GM18867 (cell line): ENCODE measurements at regions not wholly inside any gene's neighbourhood (a gene's known extent, or its start where the extent isn't known, plus 50 kb on each side); places are given as distances from the start of the nearest gene placed in this dataset.
A peak's percentile ranks its signal among the peaks of the same experiment; 100 is the strongest.

Experiments used
- ATAC-seq: cut with Tn5 transposase; IDR thresholded peaks from one replicate; pipeline ENCODE4 v1.9.1; 2021; ENCODE audit warnings: mild to moderate bottlenecking, moderate library complexity; ENCODE audit not compliant: unreplicated experiment

DNA sequence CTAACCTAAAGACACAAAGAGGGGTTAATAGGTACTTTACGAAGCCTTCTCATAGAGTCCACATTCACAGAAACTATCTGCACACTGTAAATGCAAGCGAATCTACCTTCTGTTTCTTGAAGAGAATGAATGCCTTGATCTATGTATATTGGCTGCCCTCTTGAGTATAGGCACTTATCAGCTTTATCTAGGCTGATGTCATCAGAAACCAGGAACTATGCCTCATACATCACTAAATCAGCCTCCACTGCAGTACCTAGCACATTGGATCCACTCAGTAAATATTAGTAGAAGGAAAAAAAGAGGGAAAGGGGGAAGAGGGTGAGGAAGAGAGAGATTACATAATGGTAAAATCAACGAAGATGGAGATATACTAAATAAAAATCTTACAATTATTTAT, 477.1 kb downstream of the CAAP1 start:
- no peak for ATAC-seq

DNA sequence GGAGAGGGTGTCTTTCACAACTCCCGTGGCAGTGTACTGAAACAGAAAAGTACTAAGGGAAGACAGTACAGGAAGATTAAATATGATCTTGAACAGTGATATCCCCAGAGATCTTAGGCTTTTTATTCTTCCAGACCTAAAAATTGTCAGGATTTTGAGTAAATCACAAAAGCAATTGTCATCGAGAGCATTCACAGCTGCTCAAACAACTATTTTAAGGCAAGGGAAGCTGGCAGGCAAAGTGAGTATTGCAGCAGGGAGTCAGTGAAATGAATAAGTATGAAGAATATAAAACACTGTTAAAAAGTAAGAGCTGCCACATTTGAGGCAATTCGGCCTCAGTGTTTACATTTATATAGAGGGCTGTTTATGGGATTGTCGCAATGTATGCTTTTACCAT, 479.0 kb downstream of the CAAP1 start:
- no peak for ATAC-seq

DNA sequence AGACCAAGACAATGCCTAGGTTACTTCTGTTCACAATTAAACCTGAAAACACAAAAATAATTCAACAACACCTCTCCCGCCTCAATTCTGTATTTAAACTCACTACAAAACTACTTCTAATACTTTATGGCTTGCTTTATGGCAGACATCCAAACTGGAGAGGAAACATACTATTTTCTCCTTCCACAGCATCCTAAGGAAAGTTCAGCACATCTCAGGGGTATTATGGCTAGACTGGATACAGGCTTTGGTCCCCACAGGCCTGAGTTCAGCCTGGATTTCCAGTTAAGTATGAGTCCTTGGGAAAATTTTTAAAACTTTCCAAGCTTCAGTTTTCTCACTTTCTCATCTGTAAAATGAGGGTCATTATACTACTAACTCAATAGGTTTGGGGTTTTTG, 480.2 kb downstream of the CAAP1 start:
- ATAC-seq, result no peak

DNA sequence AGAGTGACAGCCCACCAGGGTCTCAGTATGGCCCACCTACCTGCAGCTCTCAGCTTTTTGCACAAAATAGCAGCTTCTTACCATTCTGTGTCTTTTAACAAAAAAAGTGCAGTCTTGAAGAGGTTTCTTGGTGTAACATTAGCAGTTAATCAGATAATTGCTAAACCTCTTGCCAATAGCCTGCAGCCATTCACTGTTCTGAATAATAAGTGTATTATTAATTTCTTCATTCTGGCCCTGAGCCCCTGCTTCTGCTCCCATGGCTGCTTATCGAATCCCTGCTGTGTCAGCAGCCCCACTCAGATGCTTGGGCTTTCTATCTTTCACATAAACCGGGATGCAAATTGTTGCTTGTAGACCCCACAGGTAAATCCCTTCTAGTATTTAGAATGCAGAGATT, 485.9 kb downstream of the CAAP1 start:
- ATAC-seq, result no peak

DNA sequence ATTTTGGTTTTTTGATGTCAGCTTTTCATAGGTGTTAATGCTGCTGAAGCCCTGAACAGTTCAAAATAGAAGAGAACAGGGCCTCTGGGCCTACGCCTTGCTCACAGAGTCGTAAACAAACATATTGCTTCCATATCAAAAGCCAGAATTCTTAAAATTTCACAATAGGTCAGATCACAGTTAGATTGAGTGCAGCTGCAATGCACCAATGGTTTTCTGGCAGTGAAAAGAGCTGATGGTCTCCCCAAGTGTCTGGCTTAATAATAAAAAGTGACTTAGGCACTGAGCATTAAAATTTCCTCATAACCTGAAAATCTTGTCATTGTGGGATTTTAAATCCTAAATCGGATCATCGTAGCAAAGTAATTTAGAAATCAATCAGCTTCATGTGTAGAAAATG, 493.0 kb downstream of the CAAP1 start:
- ATAC-seq, result no peak

DNA sequence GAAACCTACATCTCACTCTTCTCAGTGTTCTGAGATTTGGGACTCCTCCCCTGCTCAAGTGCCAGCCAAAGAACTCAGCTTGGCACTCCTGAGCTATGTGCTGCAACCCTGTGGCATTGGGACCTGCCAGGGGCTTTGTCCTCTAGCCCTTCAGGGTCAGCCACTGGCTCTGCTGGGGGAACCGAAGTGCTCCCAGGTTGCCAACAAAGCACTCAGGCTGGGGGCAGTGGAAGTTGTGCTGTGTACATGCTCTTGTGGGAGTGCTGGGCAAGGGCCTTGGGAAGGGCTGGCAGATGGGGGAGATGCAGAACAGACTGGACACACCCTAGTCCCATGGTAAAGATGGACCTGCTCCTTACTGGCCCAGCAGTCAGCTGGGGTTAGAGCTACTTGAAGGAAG, 498.6 kb downstream of the CAAP1 start:
- ATAC-seq, result no peak

DNA sequence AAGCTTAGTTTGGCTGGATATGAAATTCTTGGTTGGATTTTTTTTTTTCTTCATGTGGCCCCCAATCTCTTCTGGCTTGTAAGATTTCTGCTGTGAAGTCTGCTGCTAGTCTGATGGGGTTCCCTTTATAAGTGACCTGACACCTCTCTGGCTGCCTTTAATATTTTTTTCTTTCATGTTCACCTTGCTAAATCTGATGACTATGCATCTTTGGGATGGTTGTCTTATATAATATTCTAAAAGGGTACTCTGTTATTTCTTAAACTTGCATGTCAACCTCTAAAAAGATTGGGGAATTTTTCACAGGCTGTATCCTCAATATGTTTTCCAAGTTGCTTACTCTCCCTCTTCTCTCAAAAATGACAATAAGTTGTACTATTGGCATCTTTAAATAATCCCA, 500.0 kb downstream of the CAAP1 start:
- ATAC-seq, result no peak

DNA sequence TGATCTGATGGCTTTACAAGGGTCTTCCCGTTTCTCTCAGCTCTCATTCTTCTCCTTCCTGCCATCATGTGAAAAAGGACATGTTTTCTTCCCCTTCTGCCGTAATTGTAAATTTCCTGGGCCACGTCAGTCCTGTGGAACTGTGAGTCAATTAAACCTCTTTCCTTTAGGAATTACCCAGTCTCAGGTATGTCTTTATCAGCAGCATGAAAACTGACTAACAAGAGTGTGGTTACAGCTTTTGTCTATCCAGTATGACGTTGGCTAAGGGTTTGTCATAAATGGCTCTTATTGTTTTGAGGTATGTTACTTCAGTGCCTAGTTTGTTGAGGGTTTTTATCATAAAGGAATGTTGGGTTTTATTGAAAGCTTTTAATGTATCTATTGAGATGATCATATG, 501.6 kb downstream of the CAAP1 start:
- no peak for ATAC-seq

DNA sequence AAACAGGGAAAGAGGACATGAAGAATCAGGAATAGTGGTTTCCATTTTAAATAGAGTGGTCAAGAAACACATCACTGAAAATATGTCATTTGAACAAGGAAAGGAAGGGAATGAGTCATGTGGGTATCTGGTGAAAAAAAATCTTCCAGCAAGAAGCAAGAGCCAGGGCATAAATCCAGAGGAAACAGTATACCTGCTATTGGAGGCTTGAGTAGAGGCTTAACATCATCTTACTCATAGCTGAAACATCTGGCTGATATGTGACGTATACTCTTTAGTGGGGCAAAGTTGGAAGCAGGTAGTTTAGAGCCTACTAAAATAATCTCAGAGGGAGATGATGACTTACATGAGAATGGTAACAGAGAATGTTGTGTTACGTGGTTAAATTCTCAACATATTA, 517.2 kb downstream of the CAAP1 start:
- no peak for ATAC-seq

DNA sequence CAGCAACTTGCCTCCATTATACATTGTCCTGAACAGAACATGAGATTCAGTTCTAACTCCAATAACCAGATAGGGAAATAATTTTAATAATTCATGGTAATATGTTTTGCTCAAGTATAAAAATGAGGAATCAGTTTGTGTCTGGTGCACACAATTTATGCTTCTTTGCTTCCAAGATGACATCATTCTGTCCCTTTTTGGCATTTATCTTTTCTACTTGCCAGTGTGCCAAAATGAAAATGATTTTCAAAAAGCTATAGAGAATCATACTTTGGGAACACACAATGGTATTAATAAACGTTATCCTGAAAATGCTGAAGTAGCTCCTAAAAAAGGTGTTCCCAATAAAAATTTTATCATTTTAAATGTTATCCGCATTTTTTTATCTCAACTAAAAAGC, 519.0 kb downstream of the CAAP1 start:
- no peak for ATAC-seq

DNA sequence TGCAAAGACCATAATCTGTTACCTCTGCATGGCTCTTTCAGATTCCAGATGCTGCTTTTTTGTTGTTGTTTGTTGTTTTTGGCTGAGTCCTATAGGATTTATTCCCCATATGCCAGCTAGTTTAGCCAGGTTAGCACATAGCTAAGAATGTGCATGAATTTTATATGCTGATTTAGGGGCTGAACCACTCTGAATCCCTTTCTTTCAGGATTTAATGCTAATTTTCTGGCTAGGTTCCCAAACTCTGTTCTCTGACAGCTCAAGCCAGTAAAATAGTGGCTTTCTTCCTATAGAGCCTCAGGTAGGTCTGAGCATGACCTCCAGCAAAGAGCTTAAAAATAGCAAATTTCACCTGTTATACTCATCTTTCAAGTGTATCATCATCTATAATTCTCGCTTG, 521.4 kb downstream of the CAAP1 start:
- no peak for ATAC-seq

DNA sequence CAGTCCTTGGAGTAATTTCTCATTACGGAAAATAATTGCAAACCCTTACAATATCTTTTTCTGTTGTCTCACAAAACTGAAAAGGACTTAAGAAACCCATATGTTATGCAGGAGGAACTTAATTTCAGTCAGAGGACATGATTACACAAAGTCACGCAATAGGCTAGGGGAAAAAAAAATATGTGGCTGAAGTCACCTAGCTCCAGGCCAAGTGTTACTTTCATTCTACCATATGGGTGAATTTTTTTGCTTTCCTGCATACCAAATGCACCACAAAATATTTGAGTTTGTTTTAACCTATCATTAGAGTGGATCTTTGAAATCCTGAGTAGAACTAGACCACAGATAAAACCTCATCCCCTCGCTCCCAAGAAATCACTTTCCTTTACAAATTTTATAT, 523.5 kb downstream of the CAAP1 start:
- ATAC-seq, result peak; percentile 68

DNA sequence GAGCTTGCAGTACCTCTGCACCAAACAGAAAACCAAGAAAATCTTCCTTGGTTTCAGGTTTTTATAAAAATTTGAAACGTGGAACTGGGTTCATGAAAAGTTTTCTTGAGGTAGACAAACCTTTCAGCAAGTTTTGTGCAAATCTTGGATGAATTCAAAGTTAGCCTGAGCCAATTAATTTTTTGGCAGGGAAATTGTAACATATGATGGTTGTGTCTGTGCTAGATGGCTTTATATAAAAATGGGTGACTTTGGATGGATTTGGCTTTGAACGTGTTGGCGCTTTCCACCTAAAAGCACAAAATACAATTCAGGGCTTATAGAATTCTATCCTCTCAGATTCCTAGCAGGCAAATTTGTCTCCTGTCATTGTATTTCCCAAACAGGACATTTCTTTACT, 524.4 kb downstream of the CAAP1 start:
- no peak for ATAC-seq

DNA sequence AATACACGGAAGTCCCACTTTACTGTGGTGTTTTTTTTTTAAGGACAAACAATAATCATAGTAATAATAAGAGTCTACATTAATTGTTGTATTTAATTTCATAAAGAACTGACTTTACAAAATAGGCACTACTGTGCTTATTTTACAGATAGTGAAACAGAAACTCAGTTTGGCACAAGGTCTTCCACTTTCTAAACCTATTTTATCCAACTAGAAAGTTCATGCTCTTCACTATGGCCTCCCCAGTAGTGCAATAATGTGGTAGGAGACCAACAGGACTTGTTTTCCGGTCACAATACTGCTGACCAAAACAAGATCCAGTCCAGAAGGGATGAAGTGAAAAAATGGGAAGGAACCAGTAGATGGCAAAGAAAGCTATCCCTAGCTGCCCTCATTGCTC, 531.6 kb downstream of the CAAP1 start:
- no peak for ATAC-seq

DNA sequence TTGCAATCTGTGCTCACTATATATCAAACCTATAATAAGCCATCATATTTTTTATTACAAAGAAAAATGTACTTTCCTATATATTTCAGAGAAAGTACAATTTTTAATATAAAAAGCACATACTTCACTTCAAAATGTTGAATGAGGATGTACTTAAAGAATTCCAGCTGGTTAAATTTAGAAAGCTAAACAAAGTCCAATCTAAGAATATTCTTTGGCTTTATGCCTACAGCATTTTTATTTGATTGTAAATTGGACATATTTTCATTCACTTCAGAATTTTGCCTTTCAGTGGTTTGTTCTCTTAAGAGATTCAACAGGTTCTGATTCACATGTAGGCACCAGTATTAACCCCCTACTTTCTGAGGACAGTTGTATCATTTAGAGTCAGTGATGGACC, 533.8 kb downstream of the CAAP1 start:
- no peak for ATAC-seq

DNA sequence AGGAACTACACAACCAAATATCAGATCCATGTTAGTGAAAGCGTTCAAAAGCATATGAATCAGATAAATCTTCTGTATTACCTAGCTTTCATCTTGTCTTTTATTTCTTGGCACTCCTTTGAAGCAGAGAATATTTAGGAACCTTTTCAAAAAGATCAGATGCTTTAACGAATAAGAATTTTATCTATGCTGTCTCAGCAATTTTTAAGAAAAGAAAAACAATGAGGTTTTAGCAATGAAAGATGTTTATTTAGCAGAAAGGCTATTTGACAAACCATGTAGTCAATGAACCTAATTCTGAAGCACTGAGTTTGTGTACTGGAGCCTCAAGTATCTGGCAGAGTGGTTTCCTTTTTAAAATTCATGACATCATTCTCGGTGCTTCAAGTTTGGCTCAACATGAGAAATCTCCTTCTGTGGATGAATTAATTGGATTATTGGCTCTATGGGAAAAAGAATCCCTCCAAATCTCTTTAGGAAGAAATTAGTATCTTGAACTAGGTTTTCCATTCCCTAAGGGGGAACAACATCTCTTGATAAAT, 534.7 kb downstream of the CAAP1 start:
- no peak for ATAC-seq

DNA sequence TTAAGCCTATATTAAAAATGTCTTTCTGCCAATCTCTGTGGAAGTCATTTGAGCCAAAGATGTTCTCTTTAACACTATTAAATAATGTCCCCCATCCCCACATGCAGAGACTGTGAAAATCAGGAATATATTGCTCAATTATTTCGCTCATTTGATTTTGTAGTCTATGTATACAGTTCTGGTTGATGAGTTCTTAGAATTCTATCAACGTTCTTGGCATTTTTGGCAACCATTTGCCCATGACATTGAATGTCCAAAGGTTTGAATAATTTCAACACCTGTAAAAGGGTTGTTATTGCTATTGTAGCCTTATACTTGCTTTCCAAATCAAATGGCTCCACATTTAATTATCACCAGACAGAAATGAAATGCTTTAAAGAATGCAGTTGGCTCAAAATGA, 536.1 kb downstream of the CAAP1 start:
- no peak for ATAC-seq

DNA sequence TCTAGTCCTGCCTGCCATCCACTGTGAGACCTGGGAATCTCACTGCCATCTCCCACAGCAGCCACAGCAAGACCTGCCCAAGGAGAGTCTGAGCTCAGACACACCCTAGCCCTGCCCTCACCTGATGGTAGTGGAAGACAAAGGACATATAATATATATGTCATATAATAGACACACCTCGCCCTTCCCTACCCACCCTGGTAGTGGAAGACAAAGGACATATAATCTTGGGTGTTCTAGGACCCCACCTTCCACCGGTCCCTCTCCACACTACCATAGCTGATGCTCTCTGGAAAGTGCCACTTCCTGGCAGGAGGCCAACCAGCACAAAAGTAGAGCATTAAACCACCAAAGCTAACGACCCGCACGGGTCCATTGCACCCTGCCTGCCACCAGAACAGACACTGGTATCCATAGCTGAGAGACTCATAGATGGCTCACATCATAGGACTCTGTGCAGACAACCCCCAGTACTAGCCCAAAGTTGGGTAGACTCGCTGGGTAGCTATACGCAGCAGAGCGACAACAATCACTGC, 545.6 kb downstream of the CAAP1 start:
- ATAC-seq, result no peak

DNA sequence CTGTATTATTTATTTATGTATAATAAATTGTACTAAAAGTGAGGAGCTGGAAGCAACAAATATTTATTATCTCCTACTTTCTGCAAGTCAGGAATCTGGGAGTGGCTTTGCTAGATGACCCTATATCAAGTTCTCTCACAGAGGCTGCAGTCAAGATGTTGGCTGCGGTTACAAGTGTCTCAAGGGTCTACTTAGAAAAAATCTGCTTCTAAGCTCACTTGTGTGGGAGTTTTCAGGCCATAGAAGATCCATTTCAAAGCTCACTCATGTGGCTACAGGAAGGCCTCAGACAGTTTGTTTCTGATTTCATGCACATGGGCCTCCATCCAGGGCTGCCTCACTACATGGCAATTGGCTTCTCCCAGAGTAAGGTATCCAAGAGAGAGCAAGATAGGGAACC, 551.1 kb downstream of the CAAP1 start:
- ATAC-seq, result no peak

DNA sequence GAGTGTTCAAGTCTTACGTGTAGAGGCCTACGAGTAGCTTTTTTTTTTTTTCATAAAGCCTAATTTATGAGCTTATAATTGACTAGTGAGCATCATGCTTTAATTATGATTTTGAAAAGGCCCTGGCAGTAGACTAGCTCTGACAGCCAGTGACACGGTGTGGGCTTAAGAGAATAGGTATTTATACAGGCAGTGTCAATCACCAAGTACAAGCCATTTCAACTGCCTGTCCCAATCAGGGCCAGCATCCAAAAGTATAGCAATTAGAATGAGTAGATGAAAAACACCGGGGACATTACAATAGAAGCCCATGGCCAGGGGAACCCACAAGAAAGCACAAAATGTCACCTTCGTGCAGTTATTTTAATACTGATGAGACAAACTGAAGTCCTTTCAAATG, 552.8 kb downstream of the CAAP1 start:
- ATAC-seq, result no peak

DNA sequence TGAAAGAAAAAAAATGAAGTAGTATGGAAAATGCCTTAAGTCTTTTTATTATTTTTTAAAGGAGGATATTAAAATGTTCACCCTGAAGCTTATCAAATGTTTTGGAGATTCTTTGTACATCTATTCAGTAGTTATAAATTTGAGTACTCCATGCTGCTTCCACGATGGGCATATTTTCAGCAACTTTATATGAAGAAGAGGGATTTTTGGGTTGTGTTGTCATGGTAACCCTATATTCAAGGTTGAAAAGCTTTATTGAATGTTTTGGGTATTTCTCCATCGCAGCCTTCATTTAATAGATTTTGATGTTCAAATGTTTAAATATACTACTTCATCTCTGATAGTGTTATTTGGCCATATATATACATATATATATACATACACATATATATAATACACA, 557.5 kb downstream of the CAAP1 start:
- no peak for ATAC-seq

DNA sequence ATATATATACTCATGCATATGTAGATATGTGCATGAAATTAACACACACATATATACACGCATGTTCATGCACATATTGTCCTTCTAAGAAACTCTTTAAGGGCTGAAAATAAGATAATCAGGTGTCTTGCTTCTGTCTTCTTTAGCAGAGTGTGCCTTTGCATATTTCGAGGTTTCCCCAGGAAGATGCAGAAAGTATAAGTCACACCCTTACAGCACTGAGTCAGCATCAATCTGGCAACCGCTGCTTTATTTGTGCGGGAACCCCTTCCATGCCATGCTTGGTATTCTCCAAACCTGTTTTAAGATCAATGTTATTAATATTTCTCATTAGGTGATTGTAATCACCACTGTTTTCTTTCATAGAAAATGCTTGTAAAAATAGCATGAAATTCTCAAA, 557.9 kb downstream of the CAAP1 start:
- ATAC-seq, result no peak

DNA sequence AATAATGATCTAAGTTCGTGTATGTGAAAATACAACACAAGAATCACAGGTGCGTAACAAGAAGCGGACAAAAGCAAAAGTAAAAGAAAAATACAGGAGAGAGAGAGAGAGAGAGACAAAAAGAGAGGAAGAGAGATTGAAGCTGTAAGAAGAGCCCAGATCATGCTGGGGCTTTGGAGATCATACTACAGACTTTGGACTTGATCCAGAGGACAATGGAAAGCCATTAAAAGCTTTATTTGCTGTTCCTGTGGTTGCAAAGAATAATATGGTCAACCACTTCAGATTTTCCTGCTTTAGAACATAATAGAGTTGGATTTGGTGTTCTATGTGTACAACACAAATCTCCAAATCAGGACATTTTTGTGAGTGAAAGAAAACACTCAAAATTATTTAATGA, 561.4 kb downstream of the CAAP1 start:
- ATAC-seq, result no peak

DNA sequence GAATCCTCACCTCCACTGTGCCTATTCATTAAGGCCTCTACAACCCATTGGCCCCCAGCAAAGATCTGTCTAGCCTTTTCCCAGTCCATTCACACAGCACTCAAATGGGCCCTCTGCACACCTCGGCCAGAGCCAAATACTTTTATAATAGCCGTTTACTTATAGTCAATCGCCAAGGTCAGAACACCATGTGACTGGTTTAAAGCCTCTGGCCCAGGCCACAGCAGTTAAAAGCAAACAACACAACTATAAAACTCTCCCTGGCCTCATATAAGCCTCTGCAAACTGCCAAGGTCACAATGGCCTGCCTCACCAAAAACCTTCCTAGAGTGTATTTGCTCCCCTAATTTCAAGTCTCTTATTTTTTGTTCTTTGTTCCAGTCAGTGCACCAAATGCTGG, 562.6 kb downstream of the CAAP1 start:
- ATAC-seq, result no peak
